ENCODE measurements at regions not wholly inside any gene's neighbourhood (a gene's known extent, or its start where the extent isn't known, plus 50 kb on each side); places are given as distances from the start of the nearest gene placed in this dataset.

GRCh38 chr14:82642425-82642824, 1108.8 kb upstream of the SEL1L start:
- H2AFZ ChIP-seq, result no peak overlapping the region; the same call in 1 of the 2 replicates
- no peaks in the 10 kb centered on the region for H3K9me2 ChIP-seq (ENCODE audit: insufficient read depth)
- H3K27me3 ChIP-seq (ENCODE audit: insufficient read depth), result no peaks in the 10 kb centered on the region
- Mint-ChIP-seq H3K4me3 (peak overlapping the region; percentile 61; the same call in 2 of the 3 replicates), H3K27me3 (ENCODE audit: insufficient read depth, low read depth, poor library complexity) (peaks cover 1% of the 10 kb centered on the region), H3K9me3 (peaks cover 81% of the 10 kb centered on the region), H3K4me1 (no peaks in the 10 kb centered on the region), H3K36me3 (ENCODE audit: low read depth) (peaks cover 7% of the 10 kb centered on the region; the same call in 1 of the 3 replicates), H3K27ac (no peak overlapping the region)
- H4K20me1 ChIP-seq (replicated peaks; ENCODE audit: insufficient read depth), result no peaks in the 10 kb centered on the region
- no peaks in the 10 kb centered on the region for H3K79me2 ChIP-seq (replicated peaks; ENCODE audit: insufficient read depth)
- H3F3A ChIP-seq (replicated peaks; ENCODE audit: low read depth), result no peaks in the 10 kb centered on the region
- ATAC-seq (peak; percentile 75), DNase-seq (ENCODE audit: low spot score) (peak; percentile 71)
- peak overlapping the region; percentile 47 for H3K4me3 ChIP-seq
- TF ChIP-seq STAT1 (IDR thresholded peaks at IDR 0.05; ENCODE audit: unreplicated experiment), result no peak
- no peak for TF ChIP-seq JUNB (IDR thresholded peaks at IDR 0.05; ENCODE audit: unreplicated experiment)
- no peak for TF ChIP-seq EZH2phosphoT487 (IDR thresholded peaks at IDR 0.05; ENCODE audit: unreplicated experiment)
- no peak for TF ChIP-seq ETS1 (IDR thresholded peaks at IDR 0.05)
- TF ChIP-seq NANOG (IDR thresholded peaks at IDR 0.05; ENCODE audit: borderline replicate concordance), result no peak
- no peak for TF ChIP-seq REST (IDR thresholded peaks at IDR 0.05; ENCODE audit: unreplicated experiment)
- no peak for TF ChIP-seq CREB1 (CRISPR knock-in tag; IDR thresholded peaks at IDR 0.05; ENCODE audit: low read depth)
- no peak for TF ChIP-seq ZNF331 (CRISPR knock-in tag; IDR thresholded peaks at IDR 0.05; ENCODE audit: low read depth)
- no peak for TF ChIP-seq ZNF114 (CRISPR knock-in tag; IDR thresholded peaks at IDR 0.05)
- no peak for TF ChIP-seq ZNF462 (CRISPR knock-in tag; IDR thresholded peaks at IDR 0.05)
- TF ChIP-seq EZH2 (IDR thresholded peaks at IDR 0.05; ENCODE audit: low read depth, unreplicated experiment), result no peak
- TF ChIP-seq CTCF (conservative IDR thresholded peaks at IDR 0.05; ENCODE audit: low read depth in 2 of 2), result no peak
- TF ChIP-seq POLR2AphosphoS5 (IDR thresholded peaks at IDR 0.05; ENCODE audit: low read depth), result no peak
- peak overlapping the region; percentile 59; the same call in 1 of the 2 replicates for H3K4me2 ChIP-seq
- peak overlapping the region; percentile 65; the same call in 1 of the 2 replicates for H3K27ac ChIP-seq (ENCODE audit: low read depth)
- no peaks in the 10 kb centered on the region for H3K36me3 ChIP-seq (ENCODE audit: insufficient read depth)
- no peaks in the 10 kb centered on the region for H3K4me1 ChIP-seq (ENCODE audit: insufficient read depth)

Data from GM23338 (cell line).